Stimulated activated CD8-positive, alpha-beta memory T cell treated with anti-CD3 and anti-CD28 coated beads, Interleukin-15, amount 100 ng/mL, for 1 hour (primary cell): ENCODE measurements at regions not wholly inside any gene's neighbourhood (a gene's known extent, or its start where the extent isn't known, plus 50 kb on each side); places are given as distances from the start of the nearest gene placed in this dataset.
"Not testable (repeated sequence)": the region's sequence is repeated elsewhere in the genome, so short reads cannot be mapped to it uniquely, and the experiment has no call there.

ENCODE experiments used
- DNase-seq: peaks from one replicate; pipeline ENCODE4 v3.0.0-alpha.2; 2020; ENCODE audit warnings: low read depth

- not testable (repeated sequence) for DNase-seq
Observed at GRCh38 chr3:94507354-94507753, 444.5 kb downstream of the NSUN3 start.

GRCh38 chr3:94512876-94513275 is 450.0 kb downstream of the NSUN3 start:
- no peak for DNase-seq

- DNase-seq: no peak
Observed at GRCh38 chr3:94513600-94513999, 450.7 kb downstream of the NSUN3 start.

GRCh38 chr3:94515983-94516382 is 453.1 kb downstream of the NSUN3 start:
- no peak for DNase-seq

GRCh38 chr3:94520364-94520763 is 457.5 kb downstream of the NSUN3 start:
- no peak for DNase-seq

- DNase-seq: no peak
Observed at GRCh38 chr3:94522488-94522887, 459.6 kb downstream of the NSUN3 start.

- no peak for DNase-seq
Observed at GRCh38 chr3:94524102-94524919, 461.4 kb downstream of the NSUN3 start.

GRCh38 chr3:94525043-94525442 is 462.2 kb downstream of the NSUN3 start:
- no peak for DNase-seq

GRCh38 chr3:94529816-94530215 is 467.0 kb downstream of the NSUN3 start:
- DNase-seq: no peak

GRCh38 chr3:94532951-94533350 is 470.1 kb downstream of the NSUN3 start:
- DNase-seq: no peak

- no peak for DNase-seq
Observed at GRCh38 chr3:94539937-94540336, 477.1 kb downstream of the NSUN3 start.

- no peak for DNase-seq
Observed at GRCh38 chr3:94543161-94543560, 480.3 kb downstream of the NSUN3 start.

- DNase-seq: no peak
Observed at GRCh38 chr3:94544131-94544789, 481.4 kb downstream of the NSUN3 start.

- DNase-seq: no peak
Observed at GRCh38 chr3:94548581-94549316, 485.9 kb downstream of the NSUN3 start.

GRCh38 chr3:94561094-94561493 is 498.2 kb downstream of the NSUN3 start:
- DNase-seq: no peak

GRCh38 chr3:94564247-94564646 is 501.4 kb downstream of the NSUN3 start:
- no peak for DNase-seq

- DNase-seq: no peak
Observed at GRCh38 chr3:94568041-94568440, 505.2 kb downstream of the NSUN3 start.

GRCh38 chr3:94573337-94573736 is 510.5 kb downstream of the NSUN3 start:
- no peak for DNase-seq

- DNase-seq: no peak
Observed at GRCh38 chr3:94587291-94587690, 524.4 kb downstream of the NSUN3 start.

GRCh38 chr3:94593526-94594150 is 530.8 kb downstream of the NSUN3 start:
- DNase-seq: no peak

GRCh38 chr3:94596141-94596540 is 533.3 kb downstream of the NSUN3 start:
- DNase-seq: no peak

GRCh38 chr3:94596887-94597566 is 534.2 kb downstream of the NSUN3 start:
- no peak for DNase-seq
